Breast epithelium (tissue), 4 donors: ENCODE measurements at regions not wholly inside any gene's neighbourhood (a gene's known extent, or its start where the extent isn't known, plus 50 kb on each side); places are given as distances from the start of the nearest gene placed in this dataset.

Experiments used
- DNase-seq, 2 donors: peaks; one replicate each; pipeline ENCODE4 v3.0.0-alpha.2; 2019; ENCODE audit warnings: low spot score in 2 of 2
- H3K27ac ChIP-seq, 2 donors: fragments of 200-600 bp; sonication (generic) in 1 of 2; one replicate each; pipeline ENCODE4 v1.5.1; 2016 to 2019; ENCODE audit warnings: mild to moderate bottlenecking in 1 of 2
- H3K27me3 ChIP-seq, 2 donors: fragments of 200-600 bp; sonication (generic) in 1 of 2; one replicate each; pipeline versions ENCODE4 v1.5.1 to v1.6.0; 2017 to 2019; ENCODE audit warnings: control low read depth in 1 of 2, mild to moderate bottlenecking in 1 of 2
- H3K36me3 ChIP-seq: fragments of 200-600 bp; one replicate; pipeline ENCODE4 v1.5.1; 2019
- H3K4me1 ChIP-seq, 2 donors: fragments of 200-600 bp; sonication (generic); one replicate each; pipeline ENCODE4 v1.5.1; 2016 to 2019; ENCODE audit warnings: control low read depth in 1 of 2
- H3K4me3 ChIP-seq, 3 donors: fragments of 200-600 bp; sonication (generic); 1 replicate in 2 of 3; 2 replicates in 1 of 3; pipeline ENCODE4 v1.5.1; 2016 to 2019; ENCODE audit warnings: mild to moderate bottlenecking in 3 of 3, moderate library complexity in 2 of 3
- H3K9me3 ChIP-seq, 2 donors: fragments of 200-600 bp; sonication (generic) in 1 of 2; one replicate each; pipeline ENCODE4 v1.5.1; 2016 to 2019; ENCODE audit warnings: control low read depth in 1 of 2
- CTCF ChIP-seq, 3 donors: fragments of 450-650 bp; IDR thresholded peaks; one replicate each; pipeline ENCODE4 v1.5.1; 2016 to 2017; ENCODE audit warnings: antibody characterized with exemption in 3 of 3, mild to moderate bottlenecking in 3 of 3, moderate library complexity in 3 of 3
- POLR2A ChIP-seq: fragments of 450-650 bp; IDR thresholded peaks from one replicate; pipeline ENCODE4 v1.6.1; 2016; ENCODE audit warnings: antibody characterized with exemption, mild to moderate bottlenecking, moderate library complexity
- POLR2AphosphoS5 ChIP-seq, 3 donors: sonication (generic); formaldehyde crosslinking; IDR thresholded peaks; one replicate each; pipeline ENCODE4 v1.6.1; 2017; ENCODE audit warnings: antibody characterized with exemption in 3 of 3
- intact Hi-C: fragments of 100-400 bp; cut with DNase I; formaldehyde crosslinking; loops from one replicate; pipeline ENCODE4 v1.15.1; 2023; ENCODE audit warnings: low total_unique reads

GRCh38 chr6:16948396-16948795, 153.5 kb upstream of the STMND1 start:
- DNase-seq, result no peak
- H3K4me1 ChIP-seq, result peaks cover 0 to 4% of the 10 kb centered on the region in 2 donors
- intact Hi-C loops, result no loop called here
- H3K9me3 ChIP-seq, result no peaks in the 10 kb centered on the region
- TF ChIP-seq POLR2AphosphoS5 (IDR thresholded peaks at IDR 0.05) (no peak), POLR2A (no peak), CTCF (IDR thresholded peaks at IDR 0.05) (no peak)
- H3K27ac ChIP-seq, result peak overlapping the region in 1 of 2 donors; percentile 38
- H3K36me3 ChIP-seq, result no peaks in the 10 kb centered on the region
- H3K27me3 ChIP-seq, result no peaks in the 10 kb centered on the region
- H3K4me3 ChIP-seq, result no peak overlapping the region

- no peaks in the 10 kb centered on the region for H3K9me3 ChIP-seq
- no peaks in the 10 kb centered on the region for H3K27me3 ChIP-seq
- H3K4me1 ChIP-seq, result peaks cover 0 to 4% of the 10 kb centered on the region in 2 donors
- no peak for TF ChIP-seq POLR2A
- TF ChIP-seq POLR2AphosphoS5 (IDR thresholded peaks at IDR 0.05), result peak in 2 of 3 donors; percentile 62 to 96
- peak in 2 of 3 donors; percentile 15 to 21 for TF ChIP-seq CTCF (IDR thresholded peaks at IDR 0.05)
- intact Hi-C loops, result no loop called here
- H3K36me3 ChIP-seq, result no peaks in the 10 kb centered on the region
- H3K4me3 ChIP-seq, result no peak overlapping the region
- peak in 1 of 2 donors; percentile 38 for DNase-seq
- H3K27ac ChIP-seq, result peak overlapping the region; percentile 53 to 64
Measured at GRCh38 chr6:16947375-16948015, 154.4 kb upstream of the STMND1 start.

GRCh38 chr6:16944596-16944995, 157.3 kb upstream of the STMND1 start:
- H3K27ac ChIP-seq, result no peak overlapping the region
- TF ChIP-seq POLR2AphosphoS5 (IDR thresholded peaks at IDR 0.05) (no peak), POLR2A (no peak), CTCF (IDR thresholded peaks at IDR 0.05) (no peak)
- intact Hi-C loops, result no loop called here
- no peak overlapping the region for H3K4me3 ChIP-seq
- DNase-seq, result no peak
- no peaks in the 10 kb centered on the region for H3K27me3 ChIP-seq
- H3K4me1 ChIP-seq, result peaks cover 0 to 4% of the 10 kb centered on the region in 2 donors
- no peaks in the 10 kb centered on the region for H3K9me3 ChIP-seq
- no peaks in the 10 kb centered on the region for H3K36me3 ChIP-seq

- no peaks in the 10 kb centered on the region for H3K36me3 ChIP-seq
- H3K4me3 ChIP-seq, result no peak overlapping the region
- no peaks in the 10 kb centered on the region for H3K4me1 ChIP-seq
- no peak overlapping the region for H3K27ac ChIP-seq
- TF ChIP-seq POLR2AphosphoS5 (IDR thresholded peaks at IDR 0.05) (no peak), CTCF (IDR thresholded peaks at IDR 0.05) (no peak), POLR2A (no peak)
- no peak for DNase-seq
- no peaks in the 10 kb centered on the region for H3K27me3 ChIP-seq
- H3K9me3 ChIP-seq, result no peaks in the 10 kb centered on the region
- intact Hi-C loops, result no loop called here
Measured at GRCh38 chr6:16939839-16940238, 162.0 kb upstream of the STMND1 start.

- Histone ChIP-seq H3K9me3 (no peaks in the 10 kb centered on the region), H3K4me1 (no peaks in the 10 kb centered on the region), H3K36me3 (no peaks in the 10 kb centered on the region), H3K4me3 (no peak overlapping the region), H3K27me3 (no peaks in the 10 kb centered on the region), H3K27ac (no peak overlapping the region)
- no peak for TF ChIP-seq POLR2AphosphoS5 (IDR thresholded peaks at IDR 0.05)
- TF ChIP-seq POLR2A, result no peak
- no peak for TF ChIP-seq CTCF (IDR thresholded peaks at IDR 0.05)
- intact Hi-C loops, result no loop called here
- no peak for DNase-seq
Measured at GRCh38 chr6:16939351-16939750, 162.5 kb upstream of the STMND1 start.
